ENCODE measurements at regions not wholly inside any gene's neighbourhood (a gene's known extent, or its start where the extent isn't known, plus 50 kb on each side); places are given as distances from the start of the nearest gene placed in this dataset.

DNA sequence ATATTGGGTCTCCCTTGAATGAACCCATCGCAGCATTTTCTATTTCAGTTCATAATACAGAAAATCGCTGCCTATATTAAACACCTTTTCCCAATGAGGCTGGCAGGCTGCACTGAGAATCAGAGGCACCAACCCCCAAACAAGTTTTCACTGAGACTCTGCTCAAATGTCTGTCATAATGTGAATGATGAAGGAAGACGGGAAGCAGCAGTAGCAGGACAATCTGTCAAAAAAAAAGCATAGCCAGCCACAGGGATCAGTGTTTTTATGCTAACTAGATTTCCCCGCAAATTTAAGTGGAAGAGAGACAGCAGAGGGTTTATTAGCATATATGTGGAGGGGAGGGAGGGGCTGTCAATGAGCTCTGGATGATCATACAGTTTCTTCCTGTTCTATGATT, 162.7 kb upstream of the PDE4D start:
- Histone ChIP-seq H3K4me1 (ENCODE audit: control insufficient read depth, insufficient read depth, low read length) (no peaks in the 10 kb centered on the region), H3K79me1 (ENCODE audit: low read depth in 1 of 2, low read length in 2 of 2) (no peaks in the 10 kb centered on the region), H2BK120ac (ENCODE audit: low read depth, low read length) (no peak overlapping the region), H3K4ac (ENCODE audit: low read depth, low read length) (no peak overlapping the region), H2AK5ac (ENCODE audit: low read depth, low read length) (no peak overlapping the region), H3K9ac (ENCODE audit: low read depth, low read length) (no peak overlapping the region), H3K9me1 (ENCODE audit: insufficient read depth, low read length) (no peaks in the 10 kb centered on the region), H3K4me3 (ENCODE audit: insufficient read depth, low read depth, low read length) (no peak overlapping the region), H3K18ac (ENCODE audit: low read depth, low read length) (no peak overlapping the region), H4K91ac (ENCODE audit: insufficient read depth, low read depth, low read length) (no peak overlapping the region), H2AFZ (replicated peaks; ENCODE audit: low read length, poor library complexity) (no peak overlapping the region), H3K9me3 (ENCODE audit: control insufficient read depth, insufficient read depth, low read length) (no peaks in the 10 kb centered on the region), H3K56ac (ENCODE audit: extremely low read depth, insufficient read depth, low read length) (no peak overlapping the region), H3K4me2 (ENCODE audit: low read depth, low read length) (no peak overlapping the region), H4K8ac (ENCODE audit: low read depth in 2 of 2, low read length in 2 of 2) (no peak overlapping the region), H2AK9ac (replicated peaks; ENCODE audit: low read depth, low read length, poor library complexity) (no peak overlapping the region), H4K20me1 (ENCODE audit: insufficient read depth, low read length) (no peaks in the 10 kb centered on the region), H2BK5ac (ENCODE audit: low read depth, low read length, poor library complexity, severe bottlenecking) (no peak overlapping the region), H3K23ac (ENCODE audit: low read depth, low read length) (no peak overlapping the region), H3K27me3 (ENCODE audit: control insufficient read depth, insufficient read depth, low read length) (no peaks in the 10 kb centered on the region), H4K5ac (ENCODE audit: low read depth, low read length) (no peak overlapping the region), H2BK15ac (ENCODE audit: low read depth, low read length) (no peak overlapping the region), H2BK20ac (ENCODE audit: low read depth, low read length) (no peak overlapping the region), H3K36me3 (ENCODE audit: control insufficient read depth, insufficient read depth, low read length) (no peaks in the 10 kb centered on the region), H3K14ac (replicated peaks; ENCODE audit: low read depth, low read length) (no peak overlapping the region), H3K27ac (ENCODE audit: insufficient read depth, low read length) (no peak overlapping the region)
- BruUV-seq (replicated peaks): no TSS peak
- dilution Hi-C loops (cut with HindIII; ENCODE audit: low sequenced_read_pairs, unreplicated experiment) (no loop called here), intact Hi-C loops (cut with micrococcal nuclease) (no loop called here), in situ Hi-C loops (cut with MboI; ENCODE audit: low sequenced_read_pairs) (no loop called here)
- DNase-seq (no peak), ATAC-seq (ENCODE audit: low read depth) (no peak)
- TF ChIP-seq MAZ (IDR thresholded peaks at IDR 0.05; ENCODE audit: borderline replicate concordance, low read depth, low read length) (no peak), RAD21 (IDR thresholded peaks at IDR 0.05; ENCODE audit: low read length) (no peak), USF2 (IDR thresholded peaks at IDR 0.05; ENCODE audit: low read depth, low read length) (no peak), RCOR1 (IDR thresholded peaks at IDR 0.05; ENCODE audit: insufficient replicate concordance, low read length) (no peak), CEBPB (IDR thresholded peaks at IDR 0.05; ENCODE audit: low read depth, low read length) (no peak), ELK1 (IDR thresholded peaks at IDR 0.05; ENCODE audit: borderline replicate concordance, low read depth, low read length) (no peak), FOS (IDR thresholded peaks at IDR 0.05; ENCODE audit: low read depth, low read length) (no peak), POLR2A (IDR thresholded peaks at IDR 0.05; ENCODE audit: low read depth, low read length) (no peak), BHLHE40 (IDR thresholded peaks at IDR 0.05; ENCODE audit: low read depth, low read length) (no peak), MAFK (IDR thresholded peaks at IDR 0.05; ENCODE audit: low read depth, low read length) (no peak), SMC3 (IDR thresholded peaks at IDR 0.05; ENCODE audit: low read depth, low read length) (no peak), CHD1 (IDR thresholded peaks at IDR 0.05; ENCODE audit: low read depth, low read length) (no peak), MXI1 (IDR thresholded peaks at IDR 0.05; ENCODE audit: borderline replicate concordance, low read depth, low read length) (no peak), NFE2L2 (IDR thresholded peaks at IDR 0.05; ENCODE audit: low read depth, low read length) (no peak)
- TF ChIP-seq, protein P1, sequence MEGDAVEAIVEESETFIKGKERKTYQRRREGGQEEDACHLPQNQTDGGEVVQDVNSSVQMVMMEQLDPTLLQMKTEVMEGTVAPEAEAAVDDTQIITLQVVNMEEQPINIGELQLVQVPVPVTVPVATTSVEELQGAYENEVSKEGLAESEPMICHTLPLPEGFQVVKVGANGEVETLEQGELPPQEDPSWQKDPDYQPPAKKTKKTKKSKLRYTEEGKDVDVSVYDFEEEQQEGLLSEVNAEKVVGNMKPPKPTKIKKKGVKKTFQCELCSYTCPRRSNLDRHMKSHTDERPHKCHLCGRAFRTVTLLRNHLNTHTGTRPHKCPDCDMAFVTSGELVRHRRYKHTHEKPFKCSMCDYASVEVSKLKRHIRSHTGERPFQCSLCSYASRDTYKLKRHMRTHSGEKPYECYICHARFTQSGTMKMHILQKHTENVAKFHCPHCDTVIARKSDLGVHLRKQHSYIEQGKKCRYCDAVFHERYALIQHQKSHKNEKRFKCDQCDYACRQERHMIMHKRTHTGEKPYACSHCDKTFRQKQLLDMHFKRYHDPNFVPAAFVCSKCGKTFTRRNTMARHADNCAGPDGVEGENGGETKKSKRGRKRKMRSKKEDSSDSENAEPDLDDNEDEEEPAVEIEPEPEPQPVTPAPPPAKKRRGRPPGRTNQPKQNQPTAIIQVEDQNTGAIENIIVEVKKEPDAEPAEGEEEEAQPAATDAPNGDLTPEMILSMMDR (conservative IDR thresholded peaks at IDR 0.05; ENCODE audit: low read depth, low read length): no peak
- CTCF ChIA-PET: no interaction called here
- 0% methylated on average over 1 of the region's 4 CpGs; no CpG with 5 or more reads in 1 of the 2 experiments for WGBS, 2 experiments (ENCODE audit: extremely low coverage in 2 of 2, insufficient read length in 1 of 2)
- POLR2A ChIA-PET (ENCODE audit: unreplicated experiment): no interaction called here
